Hepatocyte (in vitro differentiated cells): ENCODE measurements at regions not wholly inside any gene's neighbourhood (a gene's known extent, or its start where the extent isn't known, plus 50 kb on each side); places are given as distances from the start of the nearest gene placed in this dataset.
A peak's percentile ranks its signal among the peaks of the same experiment; 100 is the strongest.

Experiments
- CTCF ChIP-seq: fragments of 200-600 bp; sonication (generic); IDR thresholded peaks from 2 replicates; pipeline ENCODE4 v1.5.1; 2016; ENCODE audit warnings: antibody characterized with exemption, mild to moderate bottlenecking; ENCODE audit not compliant: poor library complexity
- EZH2 ChIP-seq: fragments of 200-600 bp; sonication (generic); IDR thresholded peaks from 2 replicates; pipeline ENCODE4 v1.6.1; 2016; ENCODE audit warnings: antibody characterized with exemption, mild to moderate bottlenecking, borderline replicate concordance
- EZH2phosphoT487 ChIP-seq: fragments of 200-600 bp; sonication (generic); IDR thresholded peaks from one replicate; pipeline ENCODE4 v1.6.1; 2018; ENCODE audit warnings: antibody characterized with exemption, mild to moderate bottlenecking, low read depth, moderate library complexity; ENCODE audit not compliant: unreplicated experiment, severe bottlenecking

GRCh38 chr7:142323706-142324105 lies 65.8 kb upstream of the PRSS58 start:
- TF ChIP-seq CTCF (peak; percentile 35), EZH2phosphoT487 (no peak), EZH2 (no peak)
